GM18499 (cell line): ENCODE measurements at regions not wholly inside any gene's neighbourhood (a gene's known extent, or its start where the extent isn't known, plus 50 kb on each side); places are given as distances from the start of the nearest gene placed in this dataset.

ENCODE experiments used
- ATAC-seq: cut with Tn5 transposase; IDR thresholded peaks from one replicate; pipeline ENCODE4 v1.9.1; 2021; ENCODE audit warnings: moderate number of reproducible peaks; ENCODE audit not compliant: insufficient read depth, unreplicated experiment

DNA sequence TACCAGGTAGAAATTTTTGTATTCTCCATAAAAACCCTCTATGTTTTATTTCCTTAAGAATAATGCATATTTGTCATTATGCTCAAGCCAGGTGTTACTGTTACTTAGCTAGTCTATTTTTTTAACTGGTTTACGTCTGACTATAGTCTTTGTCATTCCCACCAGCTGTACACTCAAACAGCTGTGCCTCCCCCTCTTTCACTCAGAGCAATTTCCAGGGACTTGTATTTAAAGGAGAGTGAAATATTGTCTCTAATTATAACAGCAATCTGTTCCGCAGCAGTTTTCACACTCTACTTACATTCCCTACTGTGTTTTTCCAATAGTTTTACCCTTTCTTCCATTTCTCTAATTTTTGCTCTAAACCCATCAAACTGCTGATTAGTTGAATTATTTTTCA is 813.6 kb upstream of the MIR17HG start:
- ATAC-seq: no peak

DNA sequence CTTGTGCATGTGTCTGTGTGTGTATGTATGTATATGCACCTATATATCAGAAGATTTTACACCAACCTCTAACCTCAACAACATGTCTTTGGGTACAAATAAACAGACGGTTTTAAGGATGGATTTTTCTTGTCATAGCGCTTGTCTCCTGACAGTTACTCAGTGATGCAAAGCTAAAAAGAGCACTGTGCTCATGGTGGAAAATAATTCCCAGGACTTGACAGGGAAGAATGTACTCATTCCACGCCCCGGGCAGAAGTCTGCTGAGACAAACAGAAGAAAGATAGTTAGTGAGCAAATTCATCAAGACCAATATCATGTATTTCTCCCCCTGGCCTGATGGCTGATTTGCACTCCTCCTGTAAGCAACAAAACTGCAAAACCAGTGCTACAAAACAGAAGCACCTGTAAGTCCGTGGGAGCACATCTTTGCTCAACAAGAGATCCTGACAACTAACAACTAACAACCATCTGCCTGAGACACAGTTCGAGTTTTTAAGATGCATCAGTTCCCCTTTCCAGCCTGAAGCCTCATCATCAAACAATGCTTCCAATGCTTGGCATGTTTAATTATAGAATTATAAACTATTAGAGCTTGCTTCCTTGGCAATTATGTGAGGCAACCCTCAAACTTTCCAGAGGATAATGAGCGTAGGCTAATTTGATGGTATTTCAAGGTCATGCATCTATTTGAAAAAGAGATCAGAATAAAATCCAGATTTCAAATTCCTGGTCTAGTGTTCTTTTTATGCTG is 812.7 kb upstream of the MIR17HG start:
- ATAC-seq: no peak

DNA sequence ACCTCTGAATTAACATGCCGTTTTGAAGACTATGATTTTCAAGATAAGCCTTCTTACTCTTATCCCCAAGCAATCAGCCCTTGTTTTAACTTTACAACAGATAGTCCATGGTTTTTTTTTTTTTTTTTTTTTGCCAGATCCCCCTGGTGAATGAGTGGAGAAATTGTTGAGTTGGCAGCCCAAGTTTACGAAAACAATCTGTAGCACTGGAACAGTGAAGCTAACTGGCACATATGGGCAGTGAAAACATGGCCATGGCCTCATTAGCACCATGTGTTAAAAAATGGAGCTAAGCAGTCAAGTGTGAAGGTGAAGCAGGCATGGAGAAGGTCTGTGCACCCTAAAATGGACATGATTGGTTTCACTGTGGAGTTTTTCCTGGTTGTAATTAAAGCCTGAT is 812.1 kb upstream of the MIR17HG start:
- no peak for ATAC-seq

DNA sequence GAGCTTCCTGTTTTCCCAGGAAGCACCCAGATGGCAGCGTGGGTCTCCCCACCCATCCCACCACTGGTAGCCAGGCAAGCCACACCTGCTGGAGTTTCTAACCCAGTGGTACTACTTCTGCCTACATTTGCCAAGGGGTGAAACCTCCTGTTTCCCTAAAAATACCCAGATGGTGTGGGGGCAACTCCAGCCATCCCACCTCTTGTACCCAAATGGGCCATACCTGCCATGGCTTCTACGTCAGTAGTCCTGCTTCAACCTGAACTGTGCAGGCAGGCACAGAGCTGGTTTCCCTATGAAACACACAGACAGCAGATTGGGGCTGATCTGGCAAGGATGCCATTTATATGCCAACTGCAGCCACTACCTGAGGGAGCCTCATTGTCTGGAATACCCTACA is 809.4 kb upstream of the MIR17HG start:
- ATAC-seq: no peak

DNA sequence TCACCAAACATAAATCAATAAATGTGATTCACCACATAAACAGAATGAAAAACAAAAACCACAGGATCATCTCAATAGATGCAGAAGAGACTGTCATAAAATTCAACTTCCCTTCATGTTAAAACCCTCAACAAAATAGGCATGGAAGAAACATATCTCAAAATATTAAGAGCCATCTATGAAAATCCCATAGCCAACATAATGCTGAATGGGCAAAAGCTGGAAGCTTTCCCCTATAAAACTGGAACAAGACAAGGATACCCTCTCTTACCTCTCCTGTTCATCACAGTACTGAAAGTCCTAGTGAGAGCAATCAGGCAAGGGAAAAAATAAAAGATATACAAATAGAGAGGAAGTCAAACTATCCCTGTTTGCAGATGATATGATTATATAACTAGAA is 806.1 kb upstream of the MIR17HG start:
- no peak for ATAC-seq

DNA sequence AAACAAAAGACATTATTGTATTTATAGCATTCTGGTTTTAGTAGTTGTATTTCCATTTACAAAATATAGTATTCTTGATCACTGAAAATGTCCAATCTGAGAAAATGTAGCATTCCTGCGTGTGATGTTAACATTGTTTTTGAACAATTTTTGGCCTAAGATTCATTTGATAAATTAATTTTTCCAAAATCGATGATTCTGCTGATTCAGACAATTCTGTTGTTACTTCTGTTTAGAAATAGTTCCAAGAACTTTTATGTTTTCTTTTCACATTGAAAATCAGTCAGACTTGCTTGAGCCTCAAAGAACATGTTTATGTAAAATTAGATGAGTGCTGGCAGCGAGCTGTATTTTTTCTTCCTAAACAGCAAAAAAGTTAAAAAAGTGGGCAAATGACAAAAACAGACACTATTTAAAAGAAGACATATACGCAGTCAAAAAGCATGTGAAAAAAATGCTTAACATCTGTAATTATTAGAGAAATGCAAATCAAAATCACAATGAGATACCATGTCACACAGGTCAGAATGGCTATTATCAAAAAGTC is 804.5 kb upstream of the MIR17HG start:
- no peak for ATAC-seq

DNA sequence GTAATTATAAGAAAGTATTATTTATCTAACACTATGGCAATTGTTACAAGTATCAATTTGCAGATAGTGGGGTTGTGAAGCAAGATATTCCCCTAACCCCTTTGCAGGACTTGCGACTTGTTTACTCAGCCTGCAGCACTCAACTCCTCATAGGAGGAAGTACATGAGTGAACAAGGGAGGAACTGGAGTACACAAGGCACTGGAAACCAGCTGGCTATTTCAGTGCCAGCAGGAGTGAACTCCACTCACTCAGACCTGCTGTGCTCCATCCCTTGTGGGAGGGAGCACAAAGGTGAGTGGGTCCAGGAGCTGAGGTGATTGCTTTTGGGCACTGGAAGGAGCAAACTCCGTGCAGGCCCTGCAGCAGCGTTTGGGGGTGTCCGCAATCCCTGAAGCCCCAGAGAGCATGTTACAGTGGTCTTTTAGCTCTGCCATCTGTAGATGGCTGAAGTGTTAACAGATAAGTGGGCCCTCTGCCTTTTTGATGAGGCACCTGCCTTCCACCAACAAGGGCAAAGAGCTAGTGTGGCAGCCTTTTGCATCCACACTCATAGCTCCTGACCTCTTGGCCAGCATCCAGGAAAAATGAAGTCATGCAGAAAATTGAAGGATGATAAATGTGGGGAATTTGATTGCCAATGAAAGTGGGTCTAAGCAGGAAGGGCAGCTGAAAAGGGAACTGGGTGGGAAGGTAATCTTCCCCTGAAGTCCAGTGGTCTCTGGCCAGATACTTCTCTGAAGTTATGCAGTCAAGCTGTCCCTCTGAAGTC is 802.2 kb upstream of the MIR17HG start:
- no peak for ATAC-seq

DNA sequence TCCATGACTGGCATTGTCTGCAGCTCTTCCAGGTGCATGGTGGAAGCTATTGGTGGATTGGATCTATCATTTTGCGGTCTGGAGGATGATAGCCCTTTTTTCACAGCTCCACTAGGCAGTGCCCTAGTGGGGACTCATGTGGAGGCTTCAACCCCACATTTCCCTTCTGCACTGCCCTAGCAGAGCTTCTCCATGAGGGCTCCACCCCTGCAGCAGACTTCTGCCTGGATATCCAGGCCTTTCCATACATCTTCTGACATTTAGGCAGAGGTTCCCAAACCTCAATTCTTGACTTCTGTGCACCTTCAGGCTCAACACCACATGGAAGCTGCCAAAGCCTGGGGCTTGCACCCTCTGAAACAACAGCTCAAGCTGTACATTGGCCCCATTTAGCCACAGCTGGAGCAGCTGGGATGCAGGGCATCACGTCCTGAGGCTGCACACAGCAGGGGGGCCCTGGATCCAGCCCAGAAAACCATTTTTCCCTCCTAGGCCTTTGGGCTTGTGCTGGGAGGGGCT is 800.2 kb upstream of the MIR17HG start:
- no peak for ATAC-seq

DNA sequence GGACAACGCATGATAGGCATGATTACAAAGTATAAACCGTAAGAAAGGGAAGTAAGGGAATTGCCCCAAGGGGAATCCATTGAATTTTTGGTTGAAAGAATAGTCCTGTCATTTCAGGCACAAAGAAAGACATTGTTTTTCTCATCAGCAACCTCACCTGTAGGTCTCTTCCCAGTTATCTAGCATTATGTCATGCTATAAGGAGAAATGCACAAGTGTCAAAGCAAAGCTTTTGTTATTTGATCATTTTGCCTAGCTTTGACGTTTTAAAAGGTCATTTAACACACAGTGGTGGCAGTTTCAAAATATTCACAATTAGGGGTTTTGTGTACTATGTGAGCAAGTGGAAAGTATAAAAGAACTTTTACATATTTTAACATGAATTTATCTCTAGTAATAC is 796.2 kb upstream of the MIR17HG start:
- ATAC-seq: no peak

DNA sequence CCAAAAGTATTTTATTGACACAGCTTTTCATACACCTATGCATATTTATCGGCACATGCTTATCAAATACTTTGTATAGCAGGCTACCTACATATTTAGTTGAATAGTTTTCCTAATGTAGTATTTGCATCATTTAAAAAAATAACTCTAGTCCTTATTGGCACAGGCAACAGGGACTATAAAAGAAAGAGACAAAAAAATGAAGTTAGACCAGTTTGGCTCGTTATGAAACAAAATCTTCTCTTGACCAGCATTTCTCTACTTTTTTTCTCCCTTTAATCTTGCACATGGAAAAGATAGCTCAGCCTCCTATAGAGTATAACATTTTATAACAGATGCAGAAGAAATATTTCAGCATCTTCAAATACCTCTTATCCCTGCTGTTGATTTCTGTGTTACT is 794.8 kb upstream of the MIR17HG start:
- no peak for ATAC-seq

DNA sequence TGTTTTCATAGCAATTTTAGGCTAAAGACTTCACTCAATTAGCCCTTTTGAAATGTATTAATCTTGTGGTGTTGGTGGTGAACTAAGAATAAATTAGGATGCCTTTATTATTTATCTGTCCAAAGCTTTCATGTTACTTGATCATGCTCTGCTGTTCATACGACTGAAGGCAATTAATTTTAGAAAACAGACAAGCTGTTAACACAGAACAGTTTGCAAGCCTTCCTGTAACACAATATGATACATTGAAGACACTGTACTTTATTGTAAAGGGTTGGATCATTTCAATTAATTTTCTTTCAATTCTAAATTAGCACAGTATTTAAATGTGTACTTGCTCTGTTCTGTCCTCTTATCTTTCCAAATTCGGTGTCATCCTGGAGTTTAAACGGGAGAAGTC is 794.3 kb upstream of the MIR17HG start:
- no peak for ATAC-seq

DNA sequence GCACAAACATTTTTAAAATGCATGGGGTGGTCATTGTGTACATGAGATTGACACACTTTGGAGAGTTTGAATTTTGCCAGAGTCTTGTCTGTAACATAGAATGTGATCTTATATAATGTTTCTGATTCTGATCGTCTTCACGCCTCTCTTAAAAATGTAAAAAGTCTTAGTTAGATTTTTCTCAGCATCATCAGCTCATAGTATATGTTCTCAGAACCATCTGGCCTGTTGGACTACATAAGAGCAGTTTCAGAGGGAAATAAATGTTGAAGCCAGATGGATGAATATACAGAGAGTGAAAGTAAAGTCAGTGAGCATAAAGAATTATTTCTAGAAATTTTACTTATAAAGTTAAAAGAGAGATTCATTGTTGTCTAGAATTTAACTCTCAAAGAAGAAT is 789.9 kb upstream of the MIR17HG start:
- no peak for ATAC-seq

DNA sequence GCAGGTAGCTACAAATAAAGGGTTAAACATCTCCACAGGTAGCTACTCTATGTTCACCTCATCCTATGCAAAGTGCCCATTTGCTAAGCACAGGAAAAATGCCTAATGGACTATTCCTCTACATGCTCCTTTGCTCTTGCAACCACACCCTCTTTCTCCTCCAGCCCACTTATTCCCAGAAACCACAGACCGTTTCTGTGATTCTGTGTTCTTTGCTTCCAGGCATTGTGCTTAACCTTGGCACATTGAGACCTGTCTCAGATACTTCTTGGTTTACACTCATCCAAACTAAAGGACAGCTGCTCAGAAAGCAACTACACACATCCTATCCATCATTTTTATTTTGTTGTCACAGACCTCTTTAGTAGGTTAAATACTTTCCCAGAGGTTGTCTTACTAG is 785.0 kb upstream of the MIR17HG start:
- no peak for ATAC-seq

DNA sequence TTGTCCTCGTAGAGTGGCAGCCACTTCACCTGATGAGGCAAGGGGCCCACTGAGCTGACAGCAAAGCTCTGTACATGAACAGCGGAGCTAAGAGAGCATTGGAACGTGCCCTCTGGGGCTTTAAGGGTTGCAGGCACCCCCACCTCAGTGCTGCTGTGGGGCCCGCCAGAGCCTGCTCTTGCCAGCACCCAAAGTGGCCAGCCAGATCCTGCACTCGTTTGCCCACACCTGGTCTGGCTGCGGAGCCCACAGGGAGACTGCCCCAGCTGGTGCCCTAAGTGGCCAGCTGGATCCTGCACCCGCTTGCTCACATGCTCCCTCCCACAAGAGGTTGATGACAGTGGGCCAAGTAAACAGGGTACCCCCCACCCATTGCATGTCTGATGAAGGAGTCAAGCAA is 783.4 kb upstream of the MIR17HG start:
- no peak for ATAC-seq

DNA sequence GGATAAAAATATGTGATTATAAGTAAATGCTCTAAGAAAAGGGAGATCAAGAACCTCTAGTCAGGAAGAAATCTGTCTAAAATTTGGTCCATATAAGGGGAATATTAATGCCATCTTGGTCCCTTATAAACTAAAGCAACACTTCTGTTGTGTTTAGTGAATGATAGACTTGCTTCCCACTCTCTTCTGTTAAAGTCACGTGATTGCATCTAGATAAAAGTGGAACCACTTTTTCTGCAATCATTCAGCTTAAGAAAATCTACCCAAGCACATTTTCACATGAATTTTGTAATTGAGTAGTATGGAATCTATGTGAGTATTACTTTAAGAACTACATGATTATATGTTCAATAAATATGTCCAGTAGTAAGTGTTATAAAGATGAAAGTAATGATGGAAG is 782.9 kb upstream of the MIR17HG start:
- no peak for ATAC-seq

DNA sequence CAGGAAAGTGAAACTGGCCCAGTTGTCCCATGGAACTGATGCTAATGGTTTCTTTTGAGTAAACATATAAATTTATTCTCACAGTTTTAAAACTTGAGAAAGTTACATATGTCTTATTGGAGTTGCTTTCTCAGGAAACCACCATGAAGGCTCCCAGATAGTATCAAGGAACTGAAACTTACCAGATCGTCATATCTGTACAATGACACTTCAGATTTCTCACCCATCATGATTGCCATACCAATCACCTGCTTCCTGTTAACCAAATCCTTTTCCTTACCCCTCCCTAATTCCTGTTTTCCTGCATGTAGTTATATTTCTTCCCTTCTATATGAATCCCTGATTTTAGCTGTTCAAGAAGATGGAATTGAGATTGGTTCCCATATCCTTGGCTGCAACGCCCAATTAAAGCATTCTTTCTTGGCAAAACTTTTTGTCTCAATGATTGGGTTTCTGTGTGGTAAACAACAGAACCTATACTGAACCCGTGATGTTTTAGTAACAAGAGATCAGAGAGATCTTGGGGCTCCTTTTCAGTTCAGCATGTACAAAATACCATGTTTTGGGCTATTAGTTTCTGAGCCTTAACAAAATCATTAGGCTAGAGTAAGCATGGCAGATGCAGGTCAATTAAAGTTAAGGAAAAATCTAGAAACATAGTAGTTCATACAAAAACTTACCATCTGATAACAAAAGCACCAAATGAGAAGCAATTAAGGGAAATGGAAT is 781.3 kb upstream of the MIR17HG start:
- no peak for ATAC-seq

DNA sequence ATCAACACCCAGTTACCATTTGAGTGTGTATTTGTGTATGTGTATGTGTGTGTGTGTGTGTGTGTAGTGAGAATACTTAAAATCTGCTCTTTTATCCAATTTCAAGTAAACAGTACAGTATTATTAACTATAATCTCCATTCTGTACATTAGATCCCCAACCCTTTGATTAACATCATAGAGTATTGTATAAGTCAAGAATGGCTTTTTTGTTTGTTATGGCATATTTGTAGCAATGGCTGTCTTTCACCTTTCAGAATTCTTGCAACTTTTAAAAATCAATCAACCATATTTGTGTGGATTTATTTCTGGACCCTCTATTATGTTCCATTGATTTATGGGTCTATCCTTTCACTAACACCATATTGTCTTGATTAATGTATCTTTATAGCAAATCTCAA is 779.3 kb upstream of the MIR17HG start:
- ATAC-seq: no peak

DNA sequence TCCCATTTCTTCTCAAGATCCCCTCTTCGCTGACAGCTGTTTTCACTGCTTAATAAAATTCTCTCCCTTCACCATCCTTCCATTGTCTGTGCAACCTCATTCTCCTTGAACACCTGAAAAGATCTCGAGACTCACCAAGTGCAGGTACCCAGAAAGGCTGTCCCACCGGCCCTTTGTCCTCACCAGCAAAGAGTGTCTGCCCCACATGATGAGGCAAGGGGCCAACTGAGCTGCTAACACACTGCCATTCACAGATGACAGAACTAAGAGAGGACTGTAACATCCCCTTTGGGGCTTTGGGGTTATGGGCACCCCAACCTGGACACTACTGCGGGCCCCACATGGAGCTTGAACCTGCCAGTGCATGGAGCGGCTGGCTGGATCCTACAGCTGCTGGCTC is 771.4 kb upstream of the MIR17HG start:
- ATAC-seq: no peak

DNA sequence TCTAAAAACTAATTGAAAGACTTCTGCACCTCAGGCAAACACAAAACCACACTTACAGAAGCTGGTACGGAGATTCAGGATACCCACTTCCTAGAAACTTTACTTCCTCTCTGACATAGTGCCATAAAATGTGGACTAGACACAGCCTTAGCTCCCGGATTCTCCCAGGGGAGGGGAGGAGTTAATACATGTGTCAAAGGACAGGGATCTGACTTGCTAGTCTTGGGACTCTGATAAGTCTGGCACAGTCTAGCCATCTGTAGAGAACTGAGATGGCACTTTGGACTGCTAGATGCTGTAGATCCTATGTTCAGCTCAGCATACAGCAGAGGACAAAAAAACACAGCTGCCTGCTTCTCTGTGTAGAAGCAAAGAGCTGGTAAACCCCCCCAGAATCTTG is 769.8 kb upstream of the MIR17HG start:
- no peak for ATAC-seq

DNA sequence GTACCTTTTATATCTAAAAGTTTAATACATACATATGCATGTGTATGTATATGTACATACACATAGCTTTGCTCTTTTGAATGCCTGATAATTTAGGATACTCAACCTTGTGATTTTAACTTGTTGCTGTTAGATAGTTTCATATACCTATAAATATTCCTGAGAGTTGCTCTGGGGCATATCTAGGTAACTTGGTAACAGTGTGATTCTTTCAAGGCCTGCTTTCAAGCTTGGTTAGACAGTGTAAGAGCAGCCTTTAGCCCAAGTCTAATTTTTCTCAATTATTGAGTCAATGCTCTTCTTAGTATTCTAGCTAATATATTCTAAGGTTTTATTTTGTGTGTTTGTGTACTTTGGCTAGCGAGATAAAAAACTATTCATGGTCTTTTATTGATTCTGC is 762.1 kb upstream of the MIR17HG start:
- ATAC-seq: no peak
